Peyer's patch (tissue), 4 donors: ENCODE measurements at regions not wholly inside any gene's neighbourhood (a gene's known extent, or its start where the extent isn't known, plus 50 kb on each side); places are given as distances from the start of the nearest gene placed in this dataset.
"Not testable (repeated sequence)": the region's sequence is repeated elsewhere in the genome, so short reads cannot be mapped to it uniquely, and the experiment has no call there.

Experiments
- DNase-seq, 3 donors: peaks; one replicate each; pipeline ENCODE4 v3.0.0-alpha.2; 2017 to 2019
- H3K27ac ChIP-seq, 4 donors: fragments of 200-600 bp; sonication (generic); one replicate each; pipeline ENCODE4 v1.5.1; 2016 to 2019
- H3K27me3 ChIP-seq, 2 donors: fragments of 200-600 bp; sonication (generic); one replicate each; pipeline ENCODE4 v1.5.1; 2019
- H3K36me3 ChIP-seq, 3 donors: fragments of 200-600 bp; sonication (generic); one replicate each; pipeline ENCODE4 v1.5.1; 2016 to 2019
- H3K4me1 ChIP-seq, 4 donors: fragments of 200-600 bp; sonication (generic); one replicate each; pipeline ENCODE4 v1.5.1; 2016 to 2019
- H3K4me3 ChIP-seq, 4 donors: fragments of 200-600 bp; sonication (generic); 1 replicate in 3 of 4; 2 replicates in 1 of 4; pipeline ENCODE4 v1.5.1; 2016 to 2019; ENCODE audit warnings: mild to moderate bottlenecking in 1 of 4
- H3K9me3 ChIP-seq, 4 donors: fragments of 200-600 bp; sonication (generic); one replicate each; pipeline ENCODE4 v1.5.1; 2016 to 2019; ENCODE audit warnings: mild to moderate bottlenecking in 1 of 4
- POLR2A ChIP-seq, 2 donors: fragments of 450-650 bp; IDR thresholded peaks; one replicate each; pipeline ENCODE4 v1.5.1; 2017; ENCODE audit warnings: antibody characterized with exemption in 2 of 2, mild to moderate bottlenecking in 2 of 2, moderate library complexity in 2 of 2
- TF ChIP-seq, protein P1 (sequence below), 6 experiments: fragments of 450-650 bp in 4 of 6; fragments of 200-600 bp in 2 of 6; sonication (generic) in 1 of 6; IDR thresholded peaks; one replicate each; pipeline ENCODE4 v1.5.1; 2017 to 2019; ENCODE audit warnings: antibody characterized with exemption in 6 of 6, mild to moderate bottlenecking in 3 of 6, moderate library complexity in 1 of 6

DNA sequence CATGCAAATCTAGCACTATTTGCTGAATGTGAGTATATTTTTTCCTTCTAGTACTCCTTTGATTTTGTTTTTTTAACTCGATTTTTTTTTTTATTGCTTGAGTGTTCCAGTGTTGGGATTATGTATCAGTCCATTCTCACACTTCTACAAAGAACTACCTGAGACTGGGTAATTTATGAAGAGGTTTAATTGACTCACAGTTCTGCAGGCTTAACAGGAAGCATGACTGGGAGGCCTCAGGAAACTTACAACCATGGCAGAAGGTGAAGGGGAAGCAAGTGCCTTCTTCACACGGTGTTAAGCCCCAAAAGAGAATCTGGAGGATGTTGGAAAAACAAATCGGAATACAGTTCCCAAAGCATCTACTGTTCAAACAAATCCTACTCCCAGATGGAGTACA is 69.1 kb downstream of the ZNF518B start:
- not testable (repeated sequence) for H3K27ac ChIP-seq, H3K9me3 ChIP-seq, H3K36me3 ChIP-seq, H3K4me1 ChIP-seq, DNase-seq, H3K4me3 ChIP-seq, H3K27me3 ChIP-seq

DNA sequence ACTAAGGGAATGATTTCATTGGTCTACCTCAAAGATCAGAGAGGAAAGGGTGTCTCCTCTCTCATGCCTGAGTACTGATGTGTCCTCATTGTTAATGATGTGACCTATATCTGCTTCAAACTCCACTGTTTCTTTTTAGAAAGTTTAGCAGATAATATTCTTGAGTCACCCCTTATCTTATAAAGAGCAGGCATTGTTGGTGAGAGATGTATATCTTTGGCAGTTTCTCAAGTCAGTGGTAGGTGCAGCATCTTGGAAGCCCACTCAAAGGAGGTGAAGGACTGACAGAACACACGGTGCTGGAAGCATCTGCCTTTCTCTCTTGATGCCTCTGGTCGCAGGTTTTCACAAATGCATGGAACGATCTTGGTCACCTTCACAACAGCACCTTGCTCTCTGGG is 71.2 kb downstream of the ZNF518B start:
- Histone ChIP-seq H3K36me3 (no peaks in the 10 kb centered on the region), H3K27me3 (no peaks in the 10 kb centered on the region), H3K4me1 (no peaks in the 10 kb centered on the region), H3K4me3 (no peak overlapping the region), H3K27ac (no peak overlapping the region), H3K9me3 (no peaks in the 10 kb centered on the region)
- TF ChIP-seq, protein P1, sequence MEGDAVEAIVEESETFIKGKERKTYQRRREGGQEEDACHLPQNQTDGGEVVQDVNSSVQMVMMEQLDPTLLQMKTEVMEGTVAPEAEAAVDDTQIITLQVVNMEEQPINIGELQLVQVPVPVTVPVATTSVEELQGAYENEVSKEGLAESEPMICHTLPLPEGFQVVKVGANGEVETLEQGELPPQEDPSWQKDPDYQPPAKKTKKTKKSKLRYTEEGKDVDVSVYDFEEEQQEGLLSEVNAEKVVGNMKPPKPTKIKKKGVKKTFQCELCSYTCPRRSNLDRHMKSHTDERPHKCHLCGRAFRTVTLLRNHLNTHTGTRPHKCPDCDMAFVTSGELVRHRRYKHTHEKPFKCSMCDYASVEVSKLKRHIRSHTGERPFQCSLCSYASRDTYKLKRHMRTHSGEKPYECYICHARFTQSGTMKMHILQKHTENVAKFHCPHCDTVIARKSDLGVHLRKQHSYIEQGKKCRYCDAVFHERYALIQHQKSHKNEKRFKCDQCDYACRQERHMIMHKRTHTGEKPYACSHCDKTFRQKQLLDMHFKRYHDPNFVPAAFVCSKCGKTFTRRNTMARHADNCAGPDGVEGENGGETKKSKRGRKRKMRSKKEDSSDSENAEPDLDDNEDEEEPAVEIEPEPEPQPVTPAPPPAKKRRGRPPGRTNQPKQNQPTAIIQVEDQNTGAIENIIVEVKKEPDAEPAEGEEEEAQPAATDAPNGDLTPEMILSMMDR (IDR thresholded peaks at IDR 0.05) = no peak
- no peak for TF ChIP-seq POLR2A (IDR thresholded peaks at IDR 0.05)
- DNase-seq = no peak

- Histone ChIP-seq H3K9me3 (no peaks in the 10 kb centered on the region), H3K27me3 (no peaks in the 10 kb centered on the region), H3K4me3 (no peak overlapping the region), H3K4me1 (no peaks in the 10 kb centered on the region), H3K36me3 (no peaks in the 10 kb centered on the region), H3K27ac (no peak overlapping the region)
- TF ChIP-seq POLR2A (IDR thresholded peaks at IDR 0.05) = no peak
- TF ChIP-seq, protein P1 (IDR thresholded peaks at IDR 0.05) = no peak
- no peak for DNase-seq
Observed at GRCh38 chr4:10384974-10385373, 72.3 kb downstream of the ZNF518B start.

DNA sequence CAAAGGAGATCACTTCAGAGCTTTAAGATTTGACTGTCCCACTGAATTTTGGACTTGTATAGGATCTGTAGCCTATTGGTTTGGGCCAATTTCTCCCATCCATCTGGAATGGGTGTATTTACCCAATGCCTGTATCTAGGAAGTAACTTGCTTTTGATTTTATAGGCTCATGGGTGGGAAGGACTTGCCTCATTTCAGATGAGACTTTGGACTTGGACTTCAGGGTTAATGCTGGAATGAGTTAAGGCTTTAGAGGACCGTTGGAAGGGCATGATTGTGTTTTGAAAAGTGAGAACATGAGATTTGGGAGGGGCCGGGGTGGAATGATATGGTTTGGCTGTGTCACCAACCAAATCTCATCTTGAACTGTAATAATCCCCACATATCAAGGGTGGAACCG is 73.8 kb downstream of the ZNF518B start:
- no peaks in the 10 kb centered on the region for H3K4me1 ChIP-seq
- no peaks in the 10 kb centered on the region for H3K27me3 ChIP-seq
- DNase-seq = no peak
- H3K36me3 ChIP-seq = no peaks in the 10 kb centered on the region
- TF ChIP-seq POLR2A (IDR thresholded peaks at IDR 0.05) = no peak
- TF ChIP-seq, protein P1 (IDR thresholded peaks at IDR 0.05) = no peak
- no peak overlapping the region for H3K27ac ChIP-seq
- H3K4me3 ChIP-seq = no peak overlapping the region
- H3K9me3 ChIP-seq = no peaks in the 10 kb centered on the region

- H3K9me3 ChIP-seq, H3K4me3 ChIP-seq, H3K36me3 ChIP-seq, H3K4me1 ChIP-seq, H3K27me3 ChIP-seq, H3K27ac ChIP-seq, DNase-seq: not testable (repeated sequence)
Observed at GRCh38 chr4:10382171-10382570, 75.1 kb downstream of the ZNF518B start.

GRCh38 chr4:10381146-10381545 is 76.1 kb downstream of the ZNF518B start:
- Histone ChIP-seq H3K36me3 (no peaks in the 10 kb centered on the region), H3K4me3 (no peak overlapping the region), H3K9me3 (no peaks in the 10 kb centered on the region), H3K4me1 (no peaks in the 10 kb centered on the region), H3K27me3 (no peaks in the 10 kb centered on the region), H3K27ac (no peak overlapping the region)
- no peak for DNase-seq
- TF ChIP-seq POLR2A (IDR thresholded peaks at IDR 0.05) = no peak
- TF ChIP-seq, protein P1 (IDR thresholded peaks at IDR 0.05) = no peak

- Histone ChIP-seq H3K4me3 (no peak overlapping the region), H3K9me3 (no peaks in the 10 kb centered on the region), H3K36me3 (no peaks in the 10 kb centered on the region), H3K27me3 (no peaks in the 10 kb centered on the region), H3K4me1 (no peaks in the 10 kb centered on the region), H3K27ac (no peak overlapping the region)
- no peak for DNase-seq
- TF ChIP-seq, protein P1 (IDR thresholded peaks at IDR 0.05) = no peak
- TF ChIP-seq POLR2A (IDR thresholded peaks at IDR 0.05) = no peak
Observed at GRCh38 chr4:10380735-10381134, 76.5 kb downstream of the ZNF518B start.
